Nucleus accumbens (tissue), 56 donors: ENCODE measurements at regions not wholly inside any gene's neighbourhood (a gene's known extent, or its start where the extent isn't known, plus 50 kb on each side); places are given as distances from the start of the nearest gene placed in this dataset.

Experiments used
- DNase-seq, 56 donors: peaks; one replicate each; lab custom pipeline; 2025; lab: John Stamatoyannopoulos, UW

GRCh38 chr17:79189305-79189704, 114.7 kb downstream of the ENGASE start:
- DNase-seq = no peak

DNA sequence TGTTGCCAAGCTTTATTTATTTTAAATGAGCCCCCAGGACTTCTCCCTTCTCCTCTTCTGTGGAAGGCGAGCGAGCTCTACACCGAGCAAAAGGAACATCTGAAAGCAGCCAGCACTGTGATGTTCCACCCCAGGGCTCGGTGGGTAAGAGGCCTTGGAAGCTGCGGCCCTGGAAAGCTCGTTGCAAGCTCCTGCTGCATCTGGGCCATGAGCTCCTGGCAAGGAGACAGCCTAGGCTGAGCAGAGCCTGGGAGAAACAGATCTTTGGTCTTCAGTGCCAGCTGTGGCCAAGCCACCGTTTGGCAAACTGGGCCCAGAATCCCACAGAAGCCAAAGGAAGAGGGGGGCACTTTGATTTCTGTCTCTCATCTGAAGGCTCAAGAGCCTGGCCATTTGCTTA, 114.1 kb downstream of the ENGASE start:
- no peak for DNase-seq

DNA sequence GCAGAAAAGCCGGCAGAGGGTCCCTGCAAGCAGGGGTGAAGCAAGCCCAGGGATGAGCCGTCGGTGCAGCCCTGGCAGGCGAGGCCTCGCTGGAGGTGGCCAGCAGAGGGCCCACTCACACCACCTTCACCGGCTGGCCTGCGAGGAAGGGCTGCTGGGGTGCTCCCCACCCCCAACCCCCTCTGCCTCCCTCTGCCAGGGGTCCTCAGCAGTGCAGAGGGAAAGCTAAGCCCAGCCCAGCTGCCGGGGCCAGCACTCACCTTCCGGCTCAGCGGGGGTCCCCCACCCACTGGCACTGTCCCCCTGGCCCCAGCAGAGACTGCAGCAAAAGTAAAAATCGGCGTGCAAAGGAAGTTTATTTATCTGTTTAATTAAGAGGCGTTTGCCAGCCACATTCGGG, 113.4 kb downstream of the ENGASE start:
- peak in 2 of 56 donors; percentile 8 to 19 for DNase-seq

DNA sequence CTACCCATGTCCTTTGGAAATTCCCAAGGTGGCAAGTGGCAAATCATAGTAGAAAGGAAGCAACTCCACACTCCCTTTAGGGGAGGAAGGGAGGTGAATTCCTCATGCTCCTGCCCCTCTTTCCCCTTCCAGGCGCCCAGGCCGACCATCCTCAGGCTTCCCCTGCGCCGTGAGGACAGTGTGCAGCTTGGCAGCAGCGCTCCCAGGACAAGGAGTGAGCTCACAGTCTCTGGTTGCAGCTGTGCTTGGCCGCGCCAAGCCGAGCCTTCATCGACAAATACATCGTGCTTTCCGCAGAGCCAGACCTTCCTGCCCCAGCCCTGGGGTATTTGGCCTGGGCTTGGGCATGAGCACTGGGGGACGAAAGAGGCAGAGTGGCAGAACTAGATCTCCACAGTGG, 112.6 kb downstream of the ENGASE start:
- DNase-seq = no peak

GRCh38 chr17:79186406-79186805, 111.8 kb downstream of the ENGASE start:
- peak in 8 of 56 donors; percentile 8 to 26 (median 18) for DNase-seq

DNA sequence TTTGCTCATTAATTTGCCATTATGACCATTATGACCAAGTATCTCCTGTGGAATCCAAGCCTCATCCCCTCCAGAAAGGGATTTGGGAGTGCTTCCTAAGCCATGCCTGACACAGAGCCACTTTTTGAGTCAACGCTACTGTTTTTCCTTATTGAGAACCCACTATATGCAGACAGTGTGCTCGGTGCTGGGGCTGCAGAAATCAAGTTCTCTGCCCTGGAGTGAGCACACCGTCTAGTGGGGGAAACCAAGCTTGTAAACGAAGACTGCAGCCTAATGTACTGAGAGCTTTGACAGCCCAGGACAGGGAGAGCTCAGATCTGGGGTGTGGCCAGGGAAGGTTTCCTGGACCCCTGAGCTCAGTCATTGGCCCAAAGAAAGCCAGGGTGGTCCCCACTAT, 111.0 kb downstream of the ENGASE start:
- no peak for DNase-seq

GRCh38 chr17:79184219-79184618, 109.6 kb downstream of the ENGASE start:
- no peak for DNase-seq

- peak in 26 of 56 donors; percentile 2 to 78 (median 30) for DNase-seq
Measured at GRCh38 chr17:79183293-79184158, 108.9 kb downstream of the ENGASE start.

GRCh38 chr17:79183043-79183292, 108.3 kb downstream of the ENGASE start:
- DNase-seq = no peak

DNA sequence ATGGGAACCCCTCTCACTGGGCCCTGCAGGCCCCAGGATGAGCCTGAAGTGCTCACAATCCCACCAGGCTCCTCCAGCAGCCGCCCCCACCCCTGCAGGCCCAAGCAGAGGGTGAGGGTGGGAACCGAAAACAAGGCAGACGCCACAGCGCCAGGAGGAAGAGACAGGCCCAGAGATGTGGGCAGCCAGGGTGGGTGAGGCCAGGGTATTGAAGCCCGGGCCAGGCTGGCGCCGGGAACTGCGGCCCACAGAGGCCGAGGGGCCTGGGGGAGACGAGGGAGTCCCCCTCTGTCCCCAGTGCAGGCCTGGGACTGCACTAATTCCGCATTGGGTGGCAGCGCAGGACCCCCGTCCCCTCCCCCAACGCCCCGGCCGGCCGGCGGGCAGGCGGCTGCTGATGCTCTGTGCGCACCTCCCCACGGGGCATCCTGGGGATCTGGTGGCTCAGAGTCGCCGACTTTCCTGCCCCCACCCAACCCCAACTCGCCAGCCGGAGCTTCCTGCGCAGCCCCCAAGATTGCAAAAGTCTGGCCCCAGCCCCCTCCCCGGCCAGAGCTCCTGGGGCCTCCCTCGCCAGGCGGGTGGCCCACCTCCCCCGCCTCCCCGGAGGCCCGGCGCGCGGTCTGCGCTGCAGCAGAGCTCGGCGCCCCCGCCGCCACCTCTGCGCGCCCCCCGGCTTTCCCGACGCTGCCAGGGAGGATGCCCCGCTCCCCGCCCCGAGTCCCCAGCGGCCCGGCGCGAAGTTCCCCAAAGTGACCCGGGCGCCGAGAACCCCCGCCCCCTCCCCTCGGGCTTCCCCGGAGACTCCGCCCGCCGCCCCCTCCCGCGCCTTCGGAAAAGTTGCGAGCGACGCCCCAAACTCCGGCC, 107.8 kb downstream of the ENGASE start:
- DNase-seq = no peak

DNA sequence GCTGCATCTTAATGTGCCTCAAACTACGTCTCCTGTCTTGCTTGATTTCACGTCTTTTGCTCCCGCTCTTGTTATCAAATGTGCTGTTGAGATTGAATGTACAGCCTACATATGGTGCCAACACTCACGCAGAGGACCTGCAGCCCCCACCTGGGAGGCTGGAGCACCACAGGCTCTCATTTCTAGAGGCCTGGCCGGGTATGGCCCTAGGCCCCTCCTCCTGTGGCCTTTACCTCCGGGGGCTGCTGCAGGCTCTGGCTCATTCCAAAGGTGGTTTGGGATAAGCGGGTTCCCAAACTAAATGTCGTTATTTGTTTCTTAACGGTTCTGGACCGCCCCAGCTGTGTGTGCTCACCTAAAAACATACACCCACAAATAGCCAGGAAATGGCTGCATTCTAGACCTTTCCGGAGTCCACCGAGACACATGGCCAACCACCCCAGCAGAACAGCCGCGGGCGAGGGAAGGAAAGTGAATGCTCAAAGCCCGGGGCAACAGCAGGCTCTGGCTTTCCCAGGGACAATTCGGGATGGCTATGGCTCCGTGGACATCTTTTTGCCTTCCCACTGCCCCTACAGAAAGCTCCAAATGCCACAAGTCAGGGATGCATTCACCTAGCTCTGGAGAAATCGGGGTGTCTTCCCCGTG, 105.9 kb downstream of the ENGASE start:
- no peak for DNase-seq

- DNase-seq = no peak
Measured at GRCh38 chr17:79179334-79179733, 104.7 kb downstream of the ENGASE start.

DNA sequence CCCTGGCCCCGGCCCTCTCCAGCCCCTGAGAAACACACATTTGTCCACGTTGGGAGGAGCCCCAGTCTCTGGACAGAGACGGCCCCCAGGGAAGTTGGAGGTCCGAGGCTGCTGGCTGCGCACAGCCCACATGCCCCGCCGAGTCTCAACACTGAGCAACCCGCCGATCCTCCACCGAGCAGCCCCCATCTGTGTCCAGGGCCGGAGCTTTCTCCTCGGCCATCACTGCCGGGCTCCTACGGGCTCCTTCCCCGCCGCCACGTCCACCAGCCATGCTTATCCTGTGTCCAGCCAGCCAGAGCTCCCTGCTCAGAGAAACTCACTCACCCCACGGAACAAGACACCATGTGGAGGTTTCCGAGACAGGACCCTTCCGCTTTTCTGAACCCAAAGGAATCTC, 103.3 kb downstream of the ENGASE start:
- DNase-seq = no peak

GRCh38 chr17:79176792-79177601, 102.4 kb downstream of the ENGASE start:
- no peak for DNase-seq

DNA sequence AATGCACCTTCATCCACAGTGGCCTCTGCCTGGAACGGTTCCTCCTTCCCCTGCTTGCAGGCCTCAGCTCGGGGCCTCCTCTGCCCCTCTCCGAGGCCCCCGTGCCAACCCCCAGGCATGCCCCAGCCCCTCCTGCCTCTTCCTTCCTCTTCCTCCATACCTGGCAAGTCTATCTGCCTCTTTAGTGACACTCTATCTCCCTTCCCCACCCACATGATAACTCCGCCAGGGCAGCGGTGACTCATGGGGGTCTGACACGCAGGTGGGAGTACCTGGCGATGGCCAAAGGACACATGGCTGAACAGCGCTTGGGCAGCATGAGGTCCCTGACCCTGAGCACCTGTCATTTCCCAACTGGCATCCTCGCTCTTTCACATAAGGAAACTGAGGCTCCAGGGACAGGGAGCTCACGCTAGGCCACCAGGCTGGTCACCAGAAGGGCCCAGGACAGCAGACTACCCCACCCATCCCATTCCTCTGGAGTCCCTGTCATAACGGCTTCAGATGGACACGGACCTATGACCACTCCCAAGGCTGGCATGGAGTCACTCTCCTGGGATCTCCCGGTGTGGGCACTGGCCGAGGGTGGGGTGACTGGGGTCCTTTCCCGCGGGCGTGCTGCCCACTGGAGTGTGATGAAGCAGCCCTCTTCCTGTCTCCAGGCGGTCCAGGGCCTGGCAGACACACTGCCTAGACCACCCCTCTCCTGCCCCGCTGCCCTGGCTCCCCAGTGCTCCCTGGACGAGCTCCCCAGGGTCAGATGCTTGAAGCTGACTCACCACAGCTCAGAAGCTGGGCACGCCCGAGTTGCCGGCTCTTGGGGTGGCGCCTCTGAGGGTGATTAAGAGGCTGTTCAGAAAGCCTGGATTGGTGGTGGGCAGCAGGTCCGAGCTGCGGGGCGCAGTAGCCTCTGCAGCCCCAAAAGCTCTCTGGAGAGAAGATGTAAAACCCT, 100.6 kb downstream of the ENGASE start:
- no peak for DNase-seq

- DNase-seq = no peak
Measured at GRCh38 chr17:79174193-79174765, 99.7 kb downstream of the ENGASE start.

- DNase-seq = no peak
Measured at GRCh38 chr17:79171188-79171587, 96.6 kb downstream of the ENGASE start.

GRCh38 chr17:79169861-79170260, 95.2 kb downstream of the ENGASE start:
- no peak for DNase-seq

GRCh38 chr17:79169366-79169765, 94.7 kb downstream of the ENGASE start:
- no peak for DNase-seq
